NCI-H748 (cell line): ENCODE measurements at regions not wholly inside any gene's neighbourhood (a gene's known extent, or its start where the extent isn't known, plus 50 kb on each side); places are given as distances from the start of the nearest gene placed in this dataset.
"Not testable (repeated sequence)": the region's sequence is repeated elsewhere in the genome, so short reads cannot be mapped to it uniquely, and the experiment has no call there.

Experiments
- DNase-seq: peaks from one replicate; lab custom pipeline; 2025; ENCODE audit not compliant: unreplicated experiment; lab: John Stamatoyannopoulos, UW

GRCh38 chr11:26891501-26891900, 102.4 kb upstream of the FIBIN start:
- DNase-seq = no peak

- DNase-seq = no peak
Observed at GRCh38 chr11:26896719-26897118, 97.2 kb upstream of the FIBIN start.

GRCh38 chr11:26898799-26899198, 95.1 kb upstream of the FIBIN start:
- DNase-seq = no peak

GRCh38 chr11:26901162-26901561, 92.8 kb upstream of the FIBIN start:
- no peak for DNase-seq

DNA sequence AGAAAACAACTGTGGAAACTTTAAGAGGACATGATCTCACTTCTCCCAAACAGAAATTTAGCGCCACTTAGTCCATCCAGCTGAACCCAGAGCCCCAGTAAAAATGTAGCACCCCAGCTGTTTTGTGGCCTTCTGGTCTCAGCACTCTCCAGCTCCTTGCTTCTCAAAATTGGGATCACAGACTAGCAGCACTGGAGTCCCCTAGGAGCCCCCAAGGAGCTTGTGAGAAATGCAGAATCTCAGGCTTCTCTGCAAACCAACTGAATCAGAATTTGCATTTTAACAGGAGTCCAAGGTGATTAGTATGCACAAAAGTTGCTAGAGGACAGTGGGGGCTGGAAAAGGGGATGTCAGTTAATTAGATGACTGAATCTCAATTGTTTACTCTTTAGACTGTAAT, 89.8 kb upstream of the FIBIN start:
- no peak for DNase-seq

GRCh38 chr11:26904801-26905200, 89.1 kb upstream of the FIBIN start:
- DNase-seq = no peak

GRCh38 chr11:26905368-26905767, 88.5 kb upstream of the FIBIN start:
- DNase-seq = peak; percentile 5

- no peak for DNase-seq
Observed at GRCh38 chr11:26909515-26909914, 84.4 kb upstream of the FIBIN start.

DNA sequence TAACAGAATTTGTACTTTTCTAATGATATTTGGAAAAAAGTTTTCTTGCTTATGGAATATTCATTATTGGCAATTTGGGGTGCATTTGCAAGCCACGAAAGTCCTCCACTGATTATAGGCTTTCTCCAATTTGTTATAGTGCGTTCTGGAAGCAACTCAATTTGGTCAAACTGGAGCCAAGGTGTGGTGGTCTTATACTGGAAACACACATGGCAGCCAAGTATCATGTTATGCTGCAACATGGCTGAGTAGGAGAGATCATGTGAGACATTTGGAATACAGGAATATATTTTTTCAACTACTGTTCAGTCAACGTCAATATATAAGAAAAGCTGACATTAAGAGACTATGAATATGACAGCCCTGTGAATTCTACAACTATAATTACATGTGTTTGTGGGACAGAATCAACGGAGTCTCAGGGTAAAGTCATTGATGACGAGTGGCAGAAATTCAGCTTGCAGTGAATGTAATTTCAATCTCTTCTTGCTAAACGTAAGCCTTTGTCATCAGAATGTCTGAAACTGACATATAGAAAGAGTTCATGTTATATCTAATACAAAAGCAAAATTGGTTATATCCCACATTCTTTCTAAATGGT, 83.8 kb upstream of the FIBIN start:
- DNase-seq = no peak

- no peak for DNase-seq
Observed at GRCh38 chr11:26914968-26915367, 78.9 kb upstream of the FIBIN start.

- no peak for DNase-seq
Observed at GRCh38 chr11:26916805-26917204, 77.1 kb upstream of the FIBIN start.

- DNase-seq = no peak
Observed at GRCh38 chr11:26928582-26928981, 65.3 kb upstream of the FIBIN start.

DNA sequence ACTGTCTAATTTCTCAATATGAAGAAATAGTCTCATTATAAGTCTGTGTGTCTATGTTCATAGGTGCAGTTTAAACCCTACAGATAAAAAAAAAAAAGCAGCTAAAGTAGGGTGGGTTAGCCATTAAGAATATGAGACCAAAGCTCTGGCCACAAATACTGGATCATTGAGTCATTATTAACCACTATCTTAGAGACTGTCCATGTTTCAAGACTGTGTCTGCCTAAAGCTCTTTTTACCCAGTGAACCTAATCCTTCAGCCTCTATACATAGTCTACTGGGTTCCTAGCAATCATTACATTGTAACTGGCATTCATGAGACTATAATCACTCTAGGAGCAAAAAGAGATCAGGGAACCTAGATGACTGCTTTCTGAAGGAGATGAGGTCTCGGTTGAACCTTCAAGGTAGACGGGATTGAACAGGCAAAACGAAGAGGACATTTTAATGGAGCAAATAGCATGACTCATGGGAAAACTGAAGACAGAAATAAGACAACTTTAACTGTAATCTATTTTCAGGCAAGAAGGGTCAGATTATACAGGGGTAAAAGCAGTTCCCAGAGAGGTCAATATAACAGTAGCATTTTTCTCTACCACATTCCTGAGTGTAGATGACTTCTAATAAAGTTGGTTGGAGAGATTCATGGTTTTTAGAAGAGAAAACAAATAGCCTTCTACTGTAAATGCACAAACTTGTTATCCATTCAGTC, 64.0 kb upstream of the FIBIN start:
- no peak for DNase-seq

- no peak for DNase-seq
Observed at GRCh38 chr11:26930518-26931247, 63.2 kb upstream of the FIBIN start.

DNA sequence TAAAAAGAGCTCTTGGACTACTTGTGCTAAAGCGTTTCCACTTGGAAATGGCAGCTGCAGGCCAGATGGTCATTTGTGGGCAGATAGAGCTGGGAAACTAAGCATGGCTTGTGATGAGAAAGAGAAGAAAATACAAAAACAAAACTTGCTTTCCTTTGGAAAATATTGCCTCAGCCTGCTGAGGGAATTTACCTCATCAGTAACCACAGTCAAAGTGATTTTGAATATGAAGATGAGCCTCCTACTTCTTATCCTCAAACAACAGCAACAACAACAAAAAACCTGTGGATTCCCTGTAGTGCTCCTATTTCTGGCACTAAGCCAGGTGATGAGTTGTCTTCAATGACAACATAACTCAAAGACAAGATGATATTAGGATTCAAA, 62.7 kb upstream of the FIBIN start:
- DNase-seq = no peak

DNA sequence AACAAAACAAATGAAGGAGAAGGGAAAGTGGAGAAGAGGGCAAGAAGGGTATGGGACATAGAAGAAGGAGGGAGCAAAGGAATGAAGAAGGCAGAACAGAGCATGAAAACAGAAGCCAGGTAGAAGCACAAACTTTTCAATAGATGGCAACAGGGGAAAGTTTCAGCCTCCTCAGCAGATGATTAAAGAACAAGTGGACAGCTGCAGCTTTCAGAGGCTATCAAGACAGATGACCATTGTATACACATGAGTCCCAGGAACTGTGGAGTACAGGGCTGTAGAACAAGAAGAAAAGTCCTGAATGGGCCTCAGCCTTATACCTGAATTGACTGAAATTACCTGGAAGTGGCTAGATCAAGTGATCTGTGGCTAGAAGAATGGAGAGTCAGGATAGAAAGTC, 62.0 kb upstream of the FIBIN start:
- DNase-seq = no peak

GRCh38 chr11:26936109-26936508, 57.8 kb upstream of the FIBIN start:
- peak; percentile 81 for DNase-seq

DNA sequence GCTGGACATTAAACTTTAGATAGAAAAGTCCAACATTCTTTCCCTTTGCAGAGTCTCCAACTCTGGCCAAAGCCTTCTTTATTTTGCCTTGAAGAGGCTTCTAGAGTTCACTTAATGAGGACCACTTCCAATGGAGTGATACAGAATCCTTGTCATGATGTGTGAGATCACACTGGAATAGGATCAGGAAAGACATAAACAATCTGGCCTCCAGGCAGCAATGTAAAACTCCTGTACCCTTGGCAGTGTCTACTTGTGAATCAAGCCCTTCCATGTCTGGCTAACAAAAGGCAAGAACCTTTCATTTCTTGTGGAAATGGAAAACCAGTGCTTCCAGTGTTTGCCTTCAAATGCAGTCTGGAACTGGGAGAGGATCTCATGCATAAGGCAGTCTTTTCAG, 56.5 kb upstream of the FIBIN start:
- DNase-seq = no peak

DNA sequence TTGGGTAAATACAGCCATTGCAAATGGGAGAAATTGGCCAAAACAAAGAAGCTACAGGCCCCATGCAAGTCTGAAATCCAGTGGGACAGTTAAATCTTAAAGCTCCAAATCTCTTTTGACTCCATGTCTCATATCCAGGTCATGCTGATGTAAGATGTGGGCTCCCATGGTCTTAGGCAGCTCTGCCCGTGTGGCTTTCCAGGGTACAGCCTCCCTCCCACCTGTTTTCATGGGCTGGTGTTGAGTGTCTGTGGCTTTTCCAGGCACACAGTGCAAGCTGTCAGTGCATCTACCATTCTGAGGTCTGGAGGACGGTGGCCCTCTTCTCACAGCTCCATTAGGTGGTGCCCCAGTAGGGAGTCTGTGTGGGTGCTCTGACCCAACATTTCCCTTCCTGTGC, 53.4 kb upstream of the FIBIN start:
- not testable (repeated sequence) for DNase-seq

DNA sequence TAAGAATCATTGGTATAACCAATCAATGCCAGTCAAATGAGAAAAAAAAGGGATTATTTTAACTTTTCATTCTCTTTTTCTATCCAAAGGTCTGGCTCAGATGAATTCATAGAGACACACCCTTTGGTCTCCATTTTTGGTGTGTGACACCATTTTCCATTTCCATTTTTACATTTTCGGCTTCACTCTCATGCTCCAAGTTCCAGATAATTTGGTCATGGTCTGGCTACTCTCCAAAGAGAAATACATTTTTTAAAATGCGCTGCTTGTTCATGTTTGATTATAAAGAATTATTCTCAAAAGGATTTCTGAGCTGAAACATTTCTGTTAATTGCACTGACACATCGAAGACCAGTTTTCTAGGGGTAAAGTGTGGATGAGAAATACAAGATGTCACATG, 51.6 kb upstream of the FIBIN start:
- DNase-seq = no peak

DNA sequence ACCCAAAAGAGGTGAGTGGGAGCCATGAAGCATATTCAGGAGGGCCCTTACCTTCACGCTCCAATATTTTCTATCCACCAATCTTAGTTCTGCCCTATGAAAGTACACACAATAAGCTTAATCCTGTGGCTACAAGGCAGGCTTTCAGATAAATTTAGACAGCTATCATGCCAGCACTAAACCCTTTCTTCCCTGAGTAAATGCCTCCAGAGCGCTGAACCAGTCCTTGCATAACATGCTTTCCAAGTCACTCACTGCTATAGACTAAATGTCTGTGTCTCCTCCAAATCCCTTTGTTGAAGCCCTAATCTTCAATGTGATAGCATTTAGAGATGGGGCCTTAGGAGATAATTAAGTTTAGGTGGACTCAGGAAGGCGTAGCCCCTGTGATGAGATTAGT, 50.3 kb upstream of the FIBIN start:
- no peak for DNase-seq
